ENCODE measurements at regions not wholly inside any gene's neighbourhood (a gene's known extent, or its start where the extent isn't known, plus 50 kb on each side); places are given as distances from the start of the nearest gene placed in this dataset.
A peak's percentile ranks its signal among the peaks of the same experiment; 100 is the strongest.

GRCh38 chr4:19722404-19722803 is 529.3 kb upstream of the SLIT2 start:
- DNase-seq: no peak

- no peak for DNase-seq
Measured at GRCh38 chr4:19721587-19721986, 530.1 kb upstream of the SLIT2 start.

GRCh38 chr4:19720610-19721009 is 531.1 kb upstream of the SLIT2 start:
- no peak for DNase-seq

- no peak for DNase-seq
Measured at GRCh38 chr4:19720190-19720589, 531.5 kb upstream of the SLIT2 start.

- DNase-seq: no peak
Measured at GRCh38 chr4:19711871-19712270, 539.8 kb upstream of the SLIT2 start.

- no peak for DNase-seq
Measured at GRCh38 chr4:19707876-19708275, 543.8 kb upstream of the SLIT2 start.

- no peak for DNase-seq
Measured at GRCh38 chr4:19703391-19703790, 548.3 kb upstream of the SLIT2 start.

GRCh38 chr4:19700992-19701391 is 550.7 kb upstream of the SLIT2 start:
- no peak for DNase-seq

GRCh38 chr4:19698961-19699360 is 552.7 kb upstream of the SLIT2 start:
- no peak for DNase-seq

- DNase-seq: no peak
Measured at GRCh38 chr4:19694812-19695211, 556.9 kb upstream of the SLIT2 start.

- no peak for DNase-seq
Measured at GRCh38 chr4:19693936-19694570, 557.7 kb upstream of the SLIT2 start.

GRCh38 chr4:19689511-19689910 is 562.2 kb upstream of the SLIT2 start:
- DNase-seq: no peak

- DNase-seq: no peak
Measured at GRCh38 chr4:19686456-19686855, 565.2 kb upstream of the SLIT2 start.

- DNase-seq: no peak
Measured at GRCh38 chr4:19684084-19684483, 567.6 kb upstream of the SLIT2 start.

- DNase-seq: no peak
Measured at GRCh38 chr4:19683426-19683825, 568.3 kb upstream of the SLIT2 start.

GRCh38 chr4:19677211-19677610 is 574.5 kb upstream of the SLIT2 start:
- no peak for DNase-seq

- peak in 1 of 2 donors; percentile 33 for DNase-seq
Measured at GRCh38 chr4:19675172-19675811, 576.4 kb upstream of the SLIT2 start.

- no peak for DNase-seq
Measured at GRCh38 chr4:19659101-19659500, 592.6 kb upstream of the SLIT2 start.

- DNase-seq: no peak
Measured at GRCh38 chr4:19657856-19658255, 593.8 kb upstream of the SLIT2 start.

- DNase-seq: no peak
Measured at GRCh38 chr4:19655666-19656065, 596.0 kb upstream of the SLIT2 start.

GRCh38 chr4:19650903-19651864 is 600.5 kb upstream of the SLIT2 start:
- DNase-seq: no peak

- DNase-seq: no peak
Measured at GRCh38 chr4:19645589-19645988, 606.1 kb upstream of the SLIT2 start.

GRCh38 chr4:19636451-19636850 is 615.3 kb upstream of the SLIT2 start:
- DNase-seq: no peak

All from right lung (tissue), 2 donors.